Jurkat, Clone E6-1 (cell line): ENCODE measurements at regions not wholly inside any gene's neighbourhood (a gene's known extent, or its start where the extent isn't known, plus 50 kb on each side); places are given as distances from the start of the nearest gene placed in this dataset.
A peak's percentile ranks its signal among the peaks of the same experiment; 100 is the strongest.

Experiments
- DNase-seq: peaks from one replicate; pipeline ENCODE4 v3.0.0-alpha.2; 2011; ENCODE audit warnings: low read depth, low spot score
- H3K4me3 ChIP-seq: 2 replicates; pipeline ENCODE4 v1.5.1; 2011; ENCODE audit warnings: mild to moderate bottlenecking, low read length, control low read depth, moderate library complexity

GRCh38 chr12:27382924-27383323 is 50.3 kb downstream of the BMAL2 start:
- no peak for DNase-seq
- H3K4me3 ChIP-seq: no peak overlapping the region

- no peak overlapping the region for H3K4me3 ChIP-seq
- peak; percentile 66 for DNase-seq
Observed at GRCh38 chr12:27383429-27384260, 51.0 kb downstream of the BMAL2 start.

DNA sequence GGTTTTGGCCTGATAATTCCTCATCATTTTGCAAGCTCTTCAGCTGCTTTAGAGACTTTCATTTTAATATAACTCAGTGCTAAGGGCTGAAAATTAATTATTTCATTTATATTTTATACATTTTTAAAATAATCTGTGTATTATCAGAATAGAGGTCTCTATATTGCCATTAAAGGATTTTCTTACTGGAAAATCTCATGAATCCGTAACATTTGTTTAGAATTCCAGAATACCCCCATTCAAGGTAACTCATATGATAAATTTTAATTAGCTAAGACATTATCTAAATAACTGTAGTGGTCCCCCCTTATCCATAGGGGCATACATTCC is 51.6 kb downstream of the BMAL2 start:
- no peak overlapping the region for H3K4me3 ChIP-seq
- no peak for DNase-seq

- DNase-seq: no peak
- no peak overlapping the region for H3K4me3 ChIP-seq
Observed at GRCh38 chr12:27385766-27386564, 53.3 kb downstream of the BMAL2 start.

DNA sequence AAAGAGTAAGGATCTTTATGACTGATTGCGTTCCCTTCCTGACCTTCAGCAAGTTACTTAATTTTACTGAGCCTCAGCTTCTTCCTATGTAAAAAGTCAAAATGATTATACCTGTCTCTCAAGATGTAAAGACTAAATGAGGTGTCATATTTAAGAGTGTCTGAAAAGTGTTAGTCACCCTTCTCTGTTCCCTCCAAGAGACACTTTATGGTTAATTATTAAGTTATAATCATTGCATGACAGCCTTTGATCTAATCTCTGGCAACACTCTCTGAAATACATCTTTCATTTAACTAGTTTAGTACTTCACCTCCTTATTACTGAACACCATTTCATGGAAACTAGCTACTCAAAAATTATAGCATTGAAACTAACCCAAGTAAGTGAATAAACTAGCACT is 54.8 kb downstream of the BMAL2 start:
- H3K4me3 ChIP-seq: no peak overlapping the region
- no peak for DNase-seq

DNA sequence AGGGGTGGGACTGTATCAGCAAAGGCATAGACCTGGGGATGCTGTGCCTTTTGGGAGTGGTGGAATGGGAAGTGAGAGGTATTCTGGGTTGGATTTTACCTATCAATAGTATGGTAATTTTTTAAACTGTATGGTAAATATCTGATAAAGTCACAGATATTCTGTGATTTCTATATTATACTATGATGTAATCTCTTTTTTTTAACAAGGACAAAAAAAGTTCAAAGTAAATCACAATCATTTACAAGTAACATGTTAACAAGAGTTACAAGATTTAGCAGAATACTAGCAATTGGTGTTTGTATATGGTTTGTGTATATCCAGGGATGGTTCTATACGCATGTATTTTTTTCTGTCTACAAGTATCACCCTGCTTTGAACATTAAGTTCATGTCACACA is 56.0 kb downstream of the BMAL2 start:
- H3K4me3 ChIP-seq: no peak overlapping the region
- DNase-seq: no peak

DNA sequence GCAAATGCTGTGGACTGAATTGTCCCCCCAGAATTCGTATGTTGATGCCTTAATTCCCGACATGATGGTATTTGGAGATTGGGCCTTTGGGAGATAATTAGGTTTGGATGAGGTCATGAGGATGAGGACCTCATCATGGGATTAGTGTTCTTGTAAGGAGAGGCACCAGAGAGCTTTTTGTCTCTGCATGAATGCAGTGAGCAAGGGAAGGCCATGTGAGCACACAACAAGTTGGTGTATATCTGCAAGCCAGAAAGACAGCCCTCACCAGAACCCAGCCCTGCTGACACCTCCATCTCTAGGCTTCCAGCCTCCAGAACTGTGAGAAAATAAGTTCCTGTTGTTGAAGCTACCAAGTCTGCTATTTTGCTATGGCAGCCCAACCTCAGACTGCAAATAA is 51.9 kb upstream of the SMCO2 start:
- no peak for DNase-seq
- no peak overlapping the region for H3K4me3 ChIP-seq

GRCh38 chr12:27396216-27396815 is 50.2 kb upstream of the SMCO2 start:
- no peak for DNase-seq

More at GRCh38 chr12:27396216-27396815, 50.2 kb upstream of the SMCO2 start:
- H3K4me3 ChIP-seq: no peak overlapping the region
